ENCODE measurements at regions not wholly inside any gene's neighbourhood (a gene's known extent, or its start where the extent isn't known, plus 50 kb on each side); places are given as distances from the start of the nearest gene placed in this dataset.

DNA sequence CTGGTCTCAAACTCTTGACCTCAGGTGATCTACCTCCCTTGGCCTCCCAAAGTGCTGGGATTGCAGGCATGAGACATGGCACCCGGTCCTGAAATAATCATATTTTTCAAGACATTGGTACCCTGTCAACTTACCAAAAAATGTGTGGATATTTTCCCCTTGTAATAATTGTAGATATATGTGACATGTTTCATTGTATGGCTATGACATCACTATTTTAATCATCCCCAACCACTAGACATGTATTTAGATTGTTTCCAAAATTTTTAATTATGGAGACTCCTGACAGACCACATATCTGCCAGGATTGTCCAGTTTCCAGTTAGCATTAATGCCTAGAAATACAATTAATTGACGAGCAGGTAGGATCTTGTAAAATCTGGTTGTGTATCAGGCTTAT lies 96.7 kb upstream of the NEGR1 start:
- no peak for TF ChIP-seq POLR2A (IDR thresholded peaks at IDR 0.05; ENCODE audit: low read depth, low read length)
- no peak for TF ChIP-seq POLR2AphosphoS5 (IDR thresholded peaks at IDR 0.05; ENCODE audit: low read depth, low read length)
